Embryonic facial prominence (tissue), 1 donor: ENCODE measurements at regions not wholly inside any gene's neighbourhood (a gene's known extent, or its start where the extent isn't known, plus 50 kb on each side); places are given as distances from the start of the nearest gene placed in this dataset.

Experiments used
- DNase-seq: peaks from one replicate; pipeline ENCODE4 v3.0.0-alpha.2; 2016; ENCODE audit errors: extremely low spot score

DNA sequence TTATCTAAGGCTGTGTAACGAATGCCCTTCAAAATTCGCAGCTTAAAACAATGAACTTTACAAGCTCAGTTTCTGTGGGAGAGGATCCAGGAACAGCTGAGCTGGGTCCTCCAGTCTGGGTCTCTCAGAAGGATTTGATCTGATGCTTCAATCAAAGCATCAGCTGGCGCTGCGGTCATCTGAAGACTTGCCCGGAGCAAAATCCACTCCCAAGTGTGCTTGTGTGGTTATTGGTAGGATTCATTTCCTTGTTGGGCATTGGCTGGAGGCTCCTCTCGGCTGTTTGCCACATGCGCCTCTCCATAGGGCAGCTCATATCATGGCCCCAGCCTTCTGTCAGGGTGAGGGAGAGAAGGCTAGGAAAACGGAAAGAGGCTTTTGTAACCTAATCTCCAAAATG is 269.3 kb upstream of the CHD6 start:
- DNase-seq, result no peak

DNA sequence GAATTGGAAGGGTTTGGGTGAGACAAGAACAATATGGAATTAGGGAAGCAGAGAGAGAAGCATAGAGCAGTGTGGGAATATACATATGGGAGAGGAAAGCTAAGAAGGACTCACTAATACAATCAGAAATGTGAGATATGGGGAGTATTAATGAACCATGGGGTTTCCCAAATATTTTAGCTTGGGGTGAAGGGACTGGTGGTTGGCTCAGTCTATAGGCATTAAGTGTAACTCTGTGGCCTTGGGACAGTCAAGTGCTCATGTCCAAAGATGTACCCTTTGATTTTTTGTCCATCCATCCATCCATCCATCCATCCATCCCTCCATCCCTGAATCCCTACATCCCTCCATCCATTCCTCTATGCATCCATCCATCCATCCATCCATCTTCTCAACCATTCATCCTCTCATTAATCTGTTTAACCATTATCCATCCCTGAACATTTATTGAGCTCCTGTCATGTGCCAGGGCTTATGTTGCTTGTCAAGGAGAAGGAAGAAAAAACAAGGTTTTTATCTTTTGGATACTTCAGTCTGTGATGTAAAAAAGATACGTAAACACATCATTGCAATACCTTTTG is 263.4 kb upstream of the CHD6 start:
- no peak for DNase-seq

DNA sequence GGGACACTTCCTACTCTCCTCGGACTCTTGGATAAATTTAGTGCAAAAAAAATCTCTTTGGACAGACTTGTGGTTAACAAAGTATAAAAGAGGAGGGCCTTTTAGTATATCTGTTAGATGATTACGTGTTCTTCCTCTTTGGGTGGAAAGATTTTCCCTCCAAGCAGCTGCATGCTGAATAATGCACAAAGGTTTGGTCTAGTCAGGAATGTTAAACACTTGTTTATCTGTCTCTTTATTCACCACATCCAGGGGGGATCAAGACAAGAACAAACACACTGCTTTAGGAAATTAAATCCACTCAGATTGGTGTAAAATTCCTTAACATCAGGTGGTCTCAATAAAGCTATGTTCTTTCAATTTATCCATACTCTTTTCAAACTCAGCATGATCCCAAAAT is 260.9 kb upstream of the CHD6 start:
- no peak for DNase-seq

DNA sequence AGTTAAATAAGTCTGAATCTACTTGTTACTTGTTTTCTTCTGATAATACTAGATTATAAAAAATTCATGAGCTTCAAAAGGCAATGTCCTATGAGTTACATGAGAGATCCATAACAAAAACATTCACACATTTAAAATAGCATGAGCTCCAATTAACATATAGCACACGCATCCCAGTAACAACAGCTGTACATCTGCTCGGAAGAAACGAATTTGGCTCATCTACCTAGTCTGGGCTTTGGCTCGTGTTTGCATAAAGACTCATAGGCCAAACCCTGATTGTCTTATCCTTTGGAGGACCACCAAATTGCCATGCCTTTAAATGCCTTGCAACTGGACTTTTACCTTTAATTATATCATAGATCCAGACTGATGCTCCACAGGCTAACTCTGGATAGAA is 259.7 kb upstream of the CHD6 start:
- no peak for DNase-seq

DNA sequence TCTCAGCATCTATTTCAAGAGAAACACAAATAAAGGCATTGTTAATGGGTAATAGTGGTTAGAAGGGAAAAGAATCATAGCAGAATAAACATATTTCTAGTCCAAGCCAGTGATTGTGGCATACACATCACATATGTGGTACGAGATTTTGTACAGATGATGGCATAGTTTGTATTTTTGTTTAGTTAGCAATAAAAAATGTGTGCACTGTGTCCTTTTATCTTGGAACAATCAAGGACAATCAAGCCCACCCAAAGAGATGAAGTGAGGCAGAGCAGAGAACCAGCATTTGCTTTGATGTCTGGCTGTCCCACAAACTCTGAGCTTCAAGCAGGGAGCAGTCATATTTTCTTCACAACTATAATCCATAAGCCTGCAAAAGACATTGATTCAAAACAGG is 256.5 kb upstream of the CHD6 start:
- DNase-seq, result no peak

DNA sequence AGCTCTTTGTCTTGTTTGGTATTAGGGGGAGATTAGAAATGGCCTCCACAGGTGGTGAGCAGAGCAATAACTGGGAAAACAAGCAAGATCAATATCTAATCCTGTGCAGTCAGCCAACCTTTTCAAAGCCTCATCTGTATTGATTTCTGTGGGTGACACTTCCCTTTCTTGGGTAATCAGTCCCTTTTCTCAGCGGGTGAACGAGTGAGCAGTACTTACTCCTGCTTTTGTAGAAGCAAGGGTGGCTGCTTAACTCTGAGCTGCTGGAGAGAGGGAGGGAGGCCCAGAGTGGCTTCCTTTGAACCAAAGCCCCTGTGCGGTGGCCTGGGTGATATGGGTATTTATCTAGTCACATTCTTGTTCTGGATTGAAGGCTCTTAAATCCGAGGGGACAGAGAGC is 254.8 kb upstream of the CHD6 start:
- no peak for DNase-seq

DNA sequence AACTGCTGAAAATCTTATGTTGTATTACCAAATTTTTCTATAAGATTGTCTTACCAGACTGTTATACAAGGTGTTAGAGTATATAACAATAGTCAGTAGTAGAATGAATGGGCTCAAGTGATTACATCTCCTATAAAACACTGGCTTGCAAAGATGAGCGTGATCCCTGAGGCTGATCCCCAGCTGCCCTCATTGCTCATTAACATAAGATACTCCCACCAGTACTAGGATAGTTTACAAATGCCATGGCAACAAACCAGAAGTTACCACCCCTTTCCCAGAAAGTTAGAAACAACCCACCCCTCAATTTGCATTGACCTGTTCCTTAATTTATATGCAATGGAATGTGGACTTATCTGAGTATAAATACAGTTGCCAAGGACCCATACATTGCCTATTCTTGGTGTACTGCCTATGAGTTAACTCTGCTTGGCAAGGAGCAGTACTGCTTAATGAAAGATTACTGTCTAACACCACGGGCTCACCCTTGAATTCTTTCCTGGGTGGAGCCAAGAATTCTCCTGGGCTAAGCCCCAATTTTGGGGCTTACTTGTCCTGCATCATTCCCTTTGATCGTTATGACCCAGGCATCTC is 252.8 kb upstream of the CHD6 start:
- no peak for DNase-seq

DNA sequence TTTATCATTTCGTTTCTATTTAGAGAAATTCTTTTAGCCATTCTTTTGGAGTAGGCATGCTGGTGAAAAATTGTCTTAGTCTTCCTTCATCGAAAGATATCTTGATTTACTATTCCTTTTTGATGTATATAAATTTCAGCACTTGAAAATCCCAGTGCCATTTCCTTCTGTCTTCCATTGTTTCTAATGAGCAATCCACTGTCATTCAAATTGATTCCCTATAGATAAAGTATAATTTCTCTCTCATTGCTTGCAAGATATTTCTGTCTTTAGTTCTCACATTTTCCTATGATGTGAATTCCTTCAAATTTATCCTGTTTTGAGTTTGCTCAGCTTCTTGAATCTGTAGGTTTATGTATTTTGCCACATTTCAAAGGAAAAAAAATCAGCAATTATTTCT is 251.1 kb upstream of the CHD6 start:
- DNase-seq, result no peak

DNA sequence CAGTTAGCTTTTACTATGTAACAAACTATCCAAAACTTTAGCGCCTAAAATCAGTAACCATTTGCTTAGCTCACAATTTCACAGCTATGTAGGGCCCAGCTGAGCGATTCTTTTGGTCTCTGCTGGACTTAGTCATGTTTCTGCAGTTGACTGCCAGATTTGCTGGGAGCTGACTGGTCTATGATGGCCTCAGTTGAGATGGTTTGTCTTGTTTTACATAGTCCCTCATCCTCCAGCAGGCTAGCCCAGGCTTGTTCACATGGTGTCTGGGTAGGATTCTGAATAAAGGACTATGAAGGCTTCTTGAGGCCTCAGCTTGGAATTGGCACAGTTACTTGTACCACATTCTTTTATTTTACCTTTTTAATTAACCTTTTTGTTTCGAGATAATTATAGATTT is 247.8 kb upstream of the CHD6 start:
- no peak for DNase-seq

DNA sequence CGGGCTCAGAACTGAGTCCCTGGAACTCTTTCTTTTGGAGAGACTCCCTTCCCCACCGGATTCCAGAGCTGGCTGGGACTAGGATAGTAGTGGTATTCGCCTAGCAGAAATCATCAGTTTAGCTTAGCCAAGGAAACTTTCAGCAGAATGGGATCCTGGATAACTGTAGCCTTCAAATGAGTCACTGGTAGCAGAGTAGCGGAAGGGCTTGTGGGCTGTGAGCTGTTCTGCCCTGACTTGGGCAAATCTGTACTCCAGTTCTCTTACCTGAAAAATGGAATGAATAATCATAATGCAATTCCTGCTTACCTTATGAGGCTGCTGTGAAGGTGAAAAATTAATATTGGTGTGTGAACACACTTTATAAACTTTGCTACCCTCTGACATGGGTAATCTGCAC is 244.3 kb upstream of the CHD6 start:
- DNase-seq, result no peak

DNA sequence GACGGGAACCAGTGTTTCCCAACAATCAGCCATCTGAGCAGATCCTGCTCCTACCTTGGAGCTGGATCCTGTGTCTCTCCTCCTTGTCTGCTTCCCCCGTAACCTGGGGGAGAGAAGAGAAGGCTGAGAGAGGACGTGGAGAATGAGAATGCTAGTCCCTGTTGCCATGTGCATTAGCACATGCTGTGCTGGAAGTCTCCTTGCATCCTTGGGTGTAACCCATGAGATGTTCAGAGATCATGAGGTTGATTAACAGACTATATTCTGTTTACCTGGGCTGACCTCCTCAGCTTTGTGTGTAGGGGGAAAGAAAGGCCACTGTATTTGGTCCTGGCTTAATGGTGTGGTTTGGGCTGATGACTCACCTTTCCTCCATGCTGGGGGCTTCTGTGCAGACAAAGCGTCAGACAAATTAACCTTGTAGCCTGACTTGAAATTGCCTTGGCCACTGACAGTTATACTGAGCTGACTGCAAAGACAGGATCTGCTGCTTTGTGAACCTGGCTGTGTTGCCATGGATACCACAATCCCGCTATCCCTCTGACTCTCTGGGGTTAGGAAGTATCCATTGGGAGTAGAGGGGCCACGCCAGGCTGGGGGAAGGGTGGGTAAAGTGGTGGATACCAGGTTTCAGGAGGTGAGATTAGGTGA is 243.7 kb upstream of the CHD6 start:
- no peak for DNase-seq

DNA sequence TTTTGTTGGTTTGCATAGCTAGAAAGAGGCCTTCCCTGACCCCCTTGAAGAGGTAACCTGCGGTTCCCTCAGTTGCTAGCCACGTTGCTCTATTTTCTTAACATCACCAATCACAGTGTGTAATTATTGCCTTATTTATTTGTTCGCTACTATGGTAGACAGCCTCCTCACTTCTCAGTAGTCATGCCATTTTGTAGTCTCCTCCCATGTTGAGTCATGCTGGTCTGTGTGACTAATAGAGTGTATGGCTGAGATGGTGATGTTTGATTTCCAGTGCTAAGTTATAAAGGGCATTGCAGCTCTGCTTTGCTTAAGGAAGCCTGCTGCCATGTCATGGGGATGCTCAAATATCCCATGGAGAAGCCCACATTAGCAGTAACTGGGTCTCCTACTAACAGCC is 236.6 kb upstream of the CHD6 start:
- no peak for DNase-seq

DNA sequence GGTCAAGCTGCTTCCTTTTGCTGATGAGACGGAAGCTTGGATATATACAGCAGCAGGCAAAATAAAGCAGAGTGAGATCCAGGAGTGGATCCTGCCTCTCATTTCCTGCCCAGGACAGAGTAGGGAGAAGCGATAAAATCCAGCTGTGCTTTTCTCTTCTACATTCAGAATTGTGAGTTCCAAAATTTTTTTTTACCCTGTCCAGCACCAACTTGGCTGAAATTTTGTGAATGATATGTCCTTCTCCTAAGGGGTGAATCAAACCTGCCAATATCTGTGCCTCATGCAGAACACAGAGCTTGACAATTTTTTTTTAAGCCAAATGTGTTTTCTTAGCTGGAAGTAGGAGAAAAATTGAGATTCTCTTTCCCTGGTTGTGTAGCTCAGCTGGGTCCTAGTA is 235.6 kb upstream of the CHD6 start:
- no peak for DNase-seq

DNA sequence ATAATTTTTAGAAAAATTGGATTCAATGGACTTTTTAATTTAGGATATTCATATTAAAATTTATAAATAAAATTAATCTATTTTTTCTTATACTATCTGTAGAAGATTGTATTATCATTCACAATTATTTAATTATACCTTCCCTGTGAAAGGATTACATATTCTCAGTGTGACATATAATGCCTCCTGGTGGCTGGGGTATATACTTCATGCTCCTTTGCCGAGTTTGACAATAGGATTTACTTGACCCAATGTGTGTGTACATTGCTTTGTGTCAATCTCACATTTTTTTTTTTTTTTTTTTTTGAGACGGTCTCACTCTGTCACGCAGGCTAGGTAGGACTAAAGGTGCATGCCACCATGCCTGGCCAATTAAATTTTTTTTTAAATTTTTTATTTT is 230.0 kb upstream of the CHD6 start:
- DNase-seq, result no peak

DNA sequence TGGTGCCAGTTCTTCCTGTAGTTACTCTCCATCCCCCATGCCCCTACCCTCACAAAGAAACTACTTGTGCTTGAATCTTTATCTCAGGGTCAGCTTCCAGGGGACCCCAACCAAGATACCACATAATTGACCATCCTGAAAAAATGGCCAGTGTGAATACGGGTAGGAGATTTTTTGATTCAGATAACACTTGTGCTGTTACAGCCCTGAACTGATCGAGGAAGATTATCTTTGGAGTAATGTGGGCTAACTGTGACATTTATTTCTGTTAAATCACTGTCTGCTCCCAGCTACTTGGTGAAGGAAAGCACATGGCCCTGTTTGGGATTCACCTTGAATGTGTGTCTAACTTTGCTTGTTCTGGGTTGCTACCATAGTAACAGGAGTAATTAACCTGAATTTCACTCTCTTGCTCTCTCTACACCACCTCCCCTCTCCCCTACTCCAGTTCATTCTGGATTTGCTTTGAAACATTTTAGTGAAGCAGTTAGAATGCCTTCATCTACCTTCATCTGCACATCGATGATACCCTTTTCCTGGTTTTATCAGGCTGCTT is 219.6 kb upstream of the CHD6 start:
- no peak for DNase-seq

DNA sequence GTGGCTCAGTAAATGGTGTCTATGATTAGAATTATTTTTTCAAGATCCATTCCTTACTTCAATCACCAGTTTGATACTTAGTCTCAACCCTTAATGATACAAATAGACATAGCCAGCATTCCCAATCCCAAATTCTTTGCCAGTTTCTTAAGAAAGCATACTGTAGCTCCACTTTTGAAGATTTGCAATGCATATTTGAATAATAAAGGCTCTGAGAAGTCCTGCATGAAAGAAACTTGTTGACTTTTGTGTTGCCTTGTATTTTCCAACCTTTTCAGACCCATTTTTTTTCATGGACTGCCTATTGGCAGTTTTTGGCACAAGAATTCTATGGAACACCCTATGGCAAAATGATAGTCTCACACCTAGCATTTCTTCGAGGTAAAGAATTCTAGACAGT is 215.6 kb upstream of the CHD6 start:
- DNase-seq, result no peak

DNA sequence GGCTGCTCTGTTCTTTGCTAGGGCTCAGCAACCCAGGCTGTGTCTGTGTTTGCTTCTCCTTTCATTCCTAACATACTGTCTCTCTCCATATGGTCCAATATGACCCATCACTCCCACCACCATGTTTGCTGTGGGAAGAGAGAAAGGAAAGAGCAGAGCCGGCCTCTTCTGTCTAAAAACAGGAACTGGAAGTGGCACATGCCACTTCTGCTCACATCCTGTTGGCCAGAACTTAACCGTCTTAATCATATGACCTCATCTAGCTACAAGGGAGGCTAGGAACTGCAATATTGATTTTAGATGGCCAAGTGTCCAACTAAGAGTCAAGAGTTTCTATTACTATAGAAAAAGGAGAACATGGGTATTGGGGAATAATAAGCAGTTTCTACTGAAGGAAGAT is 212.5 kb upstream of the CHD6 start:
- no peak for DNase-seq

DNA sequence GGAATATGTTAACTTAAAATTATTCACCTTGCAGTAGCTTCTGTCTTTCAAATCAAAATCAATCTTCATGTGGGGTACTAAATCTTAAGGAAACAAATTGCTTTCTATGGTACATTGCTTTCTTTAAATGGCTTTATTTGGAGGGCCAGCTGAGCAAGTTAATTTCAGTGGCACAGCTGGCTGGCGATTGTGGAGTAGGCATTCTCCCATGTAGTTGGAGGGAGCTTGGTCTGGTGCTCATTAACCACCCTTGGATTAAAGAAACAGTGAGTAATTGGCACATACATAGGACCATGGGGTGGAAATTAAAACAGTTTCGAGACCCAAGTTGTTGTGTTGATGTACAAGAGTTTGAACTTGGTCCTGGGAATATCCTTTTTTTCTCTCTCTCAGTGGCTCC is 201.3 kb upstream of the CHD6 start:
- no peak for DNase-seq

DNA sequence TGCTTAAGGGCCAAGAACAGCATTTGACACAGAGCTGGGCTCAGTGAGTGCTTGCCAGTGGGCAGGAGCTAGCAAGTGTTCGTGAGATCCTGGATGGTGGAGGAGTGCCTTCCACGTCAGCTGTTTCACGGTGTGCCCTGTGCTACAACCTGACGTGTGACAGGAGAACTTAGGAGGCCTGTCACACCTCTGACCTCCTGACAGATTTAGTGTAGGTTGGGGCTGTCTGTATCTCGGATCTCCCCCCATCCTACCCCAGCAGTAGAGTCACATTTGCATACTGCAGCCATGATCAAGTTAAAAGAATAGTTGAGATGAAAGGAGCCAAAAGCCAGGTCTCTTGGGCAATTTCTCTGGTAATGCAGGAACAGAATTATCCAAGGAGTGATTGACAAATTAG is 200.8 kb upstream of the CHD6 start:
- no peak for DNase-seq

DNA sequence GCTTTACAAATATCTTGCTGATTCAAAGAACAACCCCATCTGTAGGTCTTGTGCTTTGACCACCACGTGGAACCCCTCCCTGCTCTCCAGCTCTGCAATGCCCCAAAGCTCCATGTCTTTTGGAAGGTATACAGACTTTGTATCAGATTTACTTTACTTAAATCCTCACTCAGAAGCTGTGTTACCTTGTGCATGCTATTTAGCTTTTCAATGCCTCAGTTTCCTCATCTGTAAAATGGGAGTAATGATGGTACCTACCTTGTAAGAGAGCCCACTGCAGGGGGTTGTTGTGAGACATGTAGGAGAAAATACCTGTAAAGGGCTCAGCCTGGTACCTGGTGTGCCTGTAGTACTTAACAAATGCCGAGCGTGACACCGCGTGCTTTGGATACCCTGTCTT is 200.2 kb upstream of the CHD6 start:
- no peak for DNase-seq

DNA sequence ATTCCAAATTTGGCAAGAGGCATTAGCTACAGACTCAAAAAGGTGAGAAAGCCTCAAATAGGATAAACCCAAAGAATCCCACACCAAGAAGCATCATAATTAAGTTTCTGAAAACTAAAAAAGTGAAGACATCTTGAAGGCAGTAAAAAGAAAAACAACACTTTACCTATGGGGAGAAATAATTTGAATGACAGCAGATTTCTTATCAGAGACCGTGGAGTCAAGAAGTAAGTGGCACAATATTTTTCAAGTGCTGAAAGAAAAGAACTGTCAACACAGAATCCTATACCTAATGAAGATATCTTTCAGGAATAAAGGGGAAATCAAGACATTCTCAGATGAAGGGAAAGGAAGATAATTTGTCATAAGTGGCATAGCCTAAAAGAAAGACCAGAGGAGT is 193.3 kb upstream of the CHD6 start:
- no peak for DNase-seq

DNA sequence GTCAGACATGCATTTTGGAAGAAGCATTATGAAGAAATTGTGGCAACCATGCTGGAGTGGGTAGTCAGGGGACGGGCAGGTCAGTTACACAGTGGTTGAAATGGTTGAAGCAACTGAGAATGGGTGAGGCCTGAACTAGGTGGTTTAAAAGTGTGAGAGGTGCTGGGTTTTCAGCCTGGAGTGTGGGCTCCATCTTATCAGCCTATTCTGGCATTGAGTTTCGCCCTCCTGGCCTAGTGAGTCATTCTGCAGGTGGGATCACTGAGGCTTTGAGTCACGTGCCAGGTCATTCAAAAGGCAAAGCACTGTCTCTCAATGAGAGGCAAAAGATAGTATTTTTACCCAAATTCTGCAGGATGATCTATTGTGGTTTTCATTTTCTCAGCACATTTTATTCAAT is 181.9 kb upstream of the CHD6 start:
- DNase-seq, result no peak

DNA sequence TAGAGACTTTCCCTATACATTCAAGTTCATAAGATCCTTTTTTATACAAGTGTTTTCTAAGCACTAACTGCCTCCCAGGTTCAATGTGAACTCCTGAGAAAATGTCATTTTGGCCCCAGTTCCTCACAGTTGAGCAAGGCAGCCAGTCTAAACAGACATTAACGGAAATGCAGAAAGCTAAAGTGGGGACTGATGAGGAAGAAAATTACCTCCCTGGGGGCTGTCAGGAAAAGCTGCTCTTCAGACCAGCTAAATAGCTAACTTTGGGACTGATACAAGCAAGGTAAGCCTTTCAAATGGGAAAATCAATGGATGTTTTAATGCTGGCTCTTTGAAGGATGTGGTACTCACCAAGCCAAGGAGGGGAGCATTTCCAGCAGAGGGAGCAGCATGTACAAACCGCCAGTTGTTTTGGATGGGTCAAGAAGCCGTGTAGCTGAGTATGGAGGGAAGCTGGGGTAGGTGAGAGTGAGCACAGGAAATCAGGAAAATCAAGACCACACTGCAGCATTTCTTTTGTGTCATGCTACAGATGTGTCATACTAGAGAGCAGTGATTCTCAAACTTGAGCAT is 180.8 kb upstream of the CHD6 start:
- no peak for DNase-seq
